NT2/D1 (cell line): ENCODE measurements at regions not wholly inside any gene's neighbourhood (a gene's known extent, or its start where the extent isn't known, plus 50 kb on each side); places are given as distances from the start of the nearest gene placed in this dataset.

Source experiments
- SUZ12 ChIP-seq: IDR thresholded peaks from 2 replicates; pipeline ENCODE4 v1.6.1; 2011; ENCODE audit not compliant: insufficient read length, insufficient read depth; ENCODE audit errors: extremely low read depth
- YY1 ChIP-seq: IDR thresholded peaks from 2 replicates; pipeline ENCODE4 v1.6.1; 2011; ENCODE audit not compliant: insufficient read length, insufficient read depth

DNA sequence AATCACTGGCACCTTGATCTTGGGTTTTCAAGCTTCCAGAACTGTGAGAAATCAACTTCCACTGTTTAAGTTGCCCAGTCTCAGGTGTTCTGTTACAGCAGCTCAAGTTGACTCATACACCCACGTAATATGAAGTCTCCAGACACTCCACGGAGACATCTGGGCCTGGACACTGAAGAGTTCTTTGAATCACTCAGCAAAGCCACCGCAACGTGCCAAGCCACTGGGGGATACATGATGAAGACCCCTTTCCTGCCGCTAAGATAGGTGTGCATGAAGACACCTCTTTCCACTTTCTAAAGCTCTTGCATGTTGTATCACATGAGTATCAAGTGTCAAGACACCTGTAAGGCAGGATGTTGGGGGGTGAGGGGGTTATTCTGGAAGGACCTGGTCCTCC lies 311.7 kb upstream of the RTL1 start:
- TF ChIP-seq YY1 (no peak), SUZ12 (no peak)
